ENCODE measurements at regions not wholly inside any gene's neighbourhood (a gene's known extent, or its start where the extent isn't known, plus 50 kb on each side); places are given as distances from the start of the nearest gene placed in this dataset.

GRCh38 chr1:8189931-8190483 is 127.9 kb upstream of the SLC45A1 start:
- WGBS, 3 donors, result 54 to 94% (median 92%) methylated on average over 6 of the region's 6 CpGs
- no peak overlapping the region for H3K27ac ChIP-seq (ENCODE audit: low read depth, low read length)

- 89 to 95% (median 93%) methylated on average over 5 of the region's 5 CpGs for WGBS, 3 donors
- no peak overlapping the region for H3K27ac ChIP-seq (ENCODE audit: low read depth, low read length)
Measured at GRCh38 chr1:8185400-8185799, 132.5 kb upstream of the SLC45A1 start.

- no peak overlapping the region for H3K27ac ChIP-seq (ENCODE audit: low read depth, low read length)
- WGBS, 3 donors, result 92 to 98% (median 97%) methylated on average over 3 of the region's 3 CpGs
Measured at GRCh38 chr1:8184301-8184700, 133.6 kb upstream of the SLC45A1 start.

GRCh38 chr1:8182034-8182761 is 135.7 kb upstream of the SLC45A1 start:
- no peak overlapping the region for H3K27ac ChIP-seq (ENCODE audit: low read depth, low read length)
- 25 to 81% (median 77%) methylated on average over 12 of the region's 12 CpGs for WGBS, 3 donors

GRCh38 chr1:8179132-8179793 is 138.7 kb upstream of the SLC45A1 start:
- 94 to 100% (median 95%) methylated on average over 1 of the region's 1 CpG for WGBS, 3 donors
- H3K27ac ChIP-seq (ENCODE audit: low read depth, low read length), result no peak overlapping the region

GRCh38 chr1:8176279-8176678 is 141.6 kb upstream of the SLC45A1 start:
- 84 to 90% (median 85%) methylated on average over 3 of the region's 3 CpGs for WGBS, 3 donors
- H3K27ac ChIP-seq (ENCODE audit: low read depth, low read length), result no peak overlapping the region

- WGBS, 3 donors, result 70 to 83% (median 79%) methylated on average over 5 of the region's 5 CpGs
- no peak overlapping the region for H3K27ac ChIP-seq (ENCODE audit: low read depth, low read length)
Measured at GRCh38 chr1:8174807-8175206, 143.1 kb upstream of the SLC45A1 start.

GRCh38 chr1:8171751-8172464 is 145.8 kb upstream of the ERRFI1 start:
- no peak overlapping the region for H3K27ac ChIP-seq (ENCODE audit: low read depth, low read length)
- 97 to 98% (median 98%) methylated on average over 14 of the region's 14 CpGs for WGBS, 3 donors

GRCh38 chr1:8170059-8170835 is 144.1 kb upstream of the ERRFI1 start:
- WGBS, 3 donors, result 69 to 78% (median 74%) methylated on average over 13 of the region's 13 CpGs
- H3K27ac ChIP-seq (ENCODE audit: low read depth, low read length), result no peak overlapping the region

GRCh38 chr1:8169364-8170058 is 143.4 kb upstream of the ERRFI1 start:
- WGBS, 3 donors, result 30 to 32% (median 32%) methylated on average over 9 of the region's 9 CpGs
- no peak overlapping the region for H3K27ac ChIP-seq (ENCODE audit: low read depth, low read length)

- 96 to 98% (median 98%) methylated on average over 4 of the region's 4 CpGs for WGBS, 3 donors
- H3K27ac ChIP-seq (ENCODE audit: low read depth, low read length), result no peak overlapping the region
Measured at GRCh38 chr1:8167936-8168335, 141.8 kb upstream of the ERRFI1 start.

- no peak overlapping the region for H3K27ac ChIP-seq (ENCODE audit: low read depth, low read length)
- 60 to 79% (median 72%) methylated on average over 4 of the region's 4 CpGs for WGBS, 3 donors
Measured at GRCh38 chr1:8166406-8166805, 140.3 kb upstream of the ERRFI1 start.

GRCh38 chr1:8165595-8166360 is 139.7 kb upstream of the ERRFI1 start:
- H3K27ac ChIP-seq (ENCODE audit: low read depth, low read length), result no peak overlapping the region
- WGBS, 3 donors, result 83 to 88% (median 83%) methylated on average over 14 of the region's 14 CpGs

GRCh38 chr1:8164670-8165069 is 138.6 kb upstream of the ERRFI1 start:
- WGBS, 3 donors, result 91 to 93% (median 91%) methylated on average over 10 of the region's 10 CpGs
- no peak overlapping the region for H3K27ac ChIP-seq (ENCODE audit: low read depth, low read length)

GRCh38 chr1:8163039-8163438 is 136.9 kb upstream of the ERRFI1 start:
- no peak overlapping the region for H3K27ac ChIP-seq (ENCODE audit: low read depth, low read length)
- WGBS, 3 donors, result 88 to 96% (median 92%) methylated on average over 4 of the region's 4 CpGs

GRCh38 chr1:8162168-8162567 is 136.1 kb upstream of the ERRFI1 start:
- H3K27ac ChIP-seq (ENCODE audit: low read depth, low read length), result no peak overlapping the region
- WGBS, 3 donors, result 86 to 90% (median 89%) methylated on average over 7 of the region's 7 CpGs

GRCh38 chr1:8161546-8162105 is 135.5 kb upstream of the ERRFI1 start:
- 73 to 80% (median 74%) methylated on average over 9 of the region's 9 CpGs for WGBS, 3 donors
- H3K27ac ChIP-seq (ENCODE audit: low read depth, low read length), result no peak overlapping the region

All from adipose tissue (tissue), 3 donors.